Esophagus squamous epithelium (tissue), 5 donors: ENCODE measurements at regions not wholly inside any gene's neighbourhood (a gene's known extent, or its start where the extent isn't known, plus 50 kb on each side); places are given as distances from the start of the nearest gene placed in this dataset.
"Not testable (repeated sequence)": the region's sequence is repeated elsewhere in the genome, so short reads cannot be mapped to it uniquely, and the experiment has no call there.

Experiments
- DNase-seq: peaks from one replicate; lab custom pipeline; 2025; lab: John Stamatoyannopoulos, UW
- H3K27ac ChIP-seq, 4 donors: fragments of 200-600 bp; sonication (generic); one replicate each; pipeline ENCODE4 v1.5.1; 2016 to 2019; ENCODE audit warnings: mild to moderate bottlenecking in 1 of 4
- H3K27me3 ChIP-seq, 4 donors: fragments of 200-600 bp; sonication (generic); 1 replicate in 3 of 4; 2 replicates in 1 of 4; pipeline versions ENCODE4 v1.5.1 to v1.6.0; 2017 to 2021; ENCODE audit warnings: antibody characterized with exemption in 1 of 4
- H3K36me3 ChIP-seq, 3 donors: fragments of 200-600 bp; sonication (generic); one replicate each; pipeline ENCODE4 v1.5.1; 2016 to 2019
- H3K4me1 ChIP-seq, 3 donors: fragments of 200-600 bp; sonication (generic); one replicate each; pipeline ENCODE4 v1.5.1; 2017 to 2019
- H3K4me3 ChIP-seq, 4 donors: fragments of 200-600 bp; sonication (generic); 1 replicate in 3 of 4; 2 replicates in 1 of 4; pipeline ENCODE4 v1.5.1; 2016 to 2019; ENCODE audit warnings: mild to moderate bottlenecking in 2 of 4, moderate library complexity in 1 of 4
- H3K9me3 ChIP-seq, 3 donors: fragments of 200-600 bp; sonication (generic); one replicate each; pipeline ENCODE4 v1.5.1; 2016 to 2019
- POLR2A ChIP-seq, 4 donors: fragments of 450-650 bp; IDR thresholded peaks; one replicate each; pipeline ENCODE4 v1.6.1; 2017; ENCODE audit warnings: antibody characterized with exemption in 4 of 4, mild to moderate bottlenecking in 4 of 4, moderate library complexity in 3 of 4
- WGBS, 2 donors: methylation state at CpG; one replicate each; pipeline ENCODE4 v1.1.5; 2018; 5-methylcytosine and 5-hydroxymethylcytosine counted together
- intact Hi-C: fragments of 100-400 bp; cut with DNase I; formaldehyde crosslinking; loops from one replicate; pipeline ENCODE4 v1.15.0; 2022
- TF ChIP-seq, protein P1 (sequence below), 6 experiments: fragments of 450-650 bp in 4 of 6; fragments of 200-600 bp in 2 of 6; sonication (generic) in 2 of 6; IDR thresholded peaks; one replicate each; pipeline ENCODE4 v1.5.1; 2016 to 2019; ENCODE audit warnings: antibody characterized with exemption in 6 of 6, mild to moderate bottlenecking in 4 of 6, moderate library complexity in 4 of 6
- donor health status: DM: yes; HTN: yes; CAD: no.

GRCh38 chr5:13081116-13081515 is 863.4 kb downstream of the DNAH5 start:
- H3K9me3 ChIP-seq = peaks cover 0 to 3% (median 0%) of the 10 kb centered on the region in 3 donors
- DNase-seq = no peak
- H3K36me3 ChIP-seq = no peaks in the 10 kb centered on the region
- no peak for TF ChIP-seq POLR2A (IDR thresholded peaks at IDR 0.05)
- TF ChIP-seq, protein P1, sequence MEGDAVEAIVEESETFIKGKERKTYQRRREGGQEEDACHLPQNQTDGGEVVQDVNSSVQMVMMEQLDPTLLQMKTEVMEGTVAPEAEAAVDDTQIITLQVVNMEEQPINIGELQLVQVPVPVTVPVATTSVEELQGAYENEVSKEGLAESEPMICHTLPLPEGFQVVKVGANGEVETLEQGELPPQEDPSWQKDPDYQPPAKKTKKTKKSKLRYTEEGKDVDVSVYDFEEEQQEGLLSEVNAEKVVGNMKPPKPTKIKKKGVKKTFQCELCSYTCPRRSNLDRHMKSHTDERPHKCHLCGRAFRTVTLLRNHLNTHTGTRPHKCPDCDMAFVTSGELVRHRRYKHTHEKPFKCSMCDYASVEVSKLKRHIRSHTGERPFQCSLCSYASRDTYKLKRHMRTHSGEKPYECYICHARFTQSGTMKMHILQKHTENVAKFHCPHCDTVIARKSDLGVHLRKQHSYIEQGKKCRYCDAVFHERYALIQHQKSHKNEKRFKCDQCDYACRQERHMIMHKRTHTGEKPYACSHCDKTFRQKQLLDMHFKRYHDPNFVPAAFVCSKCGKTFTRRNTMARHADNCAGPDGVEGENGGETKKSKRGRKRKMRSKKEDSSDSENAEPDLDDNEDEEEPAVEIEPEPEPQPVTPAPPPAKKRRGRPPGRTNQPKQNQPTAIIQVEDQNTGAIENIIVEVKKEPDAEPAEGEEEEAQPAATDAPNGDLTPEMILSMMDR (IDR thresholded peaks at IDR 0.05) = no peak
- H3K4me3 ChIP-seq = no peak overlapping the region
- intact Hi-C loops = no loop called here
- WGBS, 2 donors = 50 to 57% methylated on average over 1 to 3 of the region's 4 CpGs
- H3K27ac ChIP-seq = no peak overlapping the region
- no peaks in the 10 kb centered on the region for H3K4me1 ChIP-seq
- no peaks in the 10 kb centered on the region for H3K27me3 ChIP-seq

DNA sequence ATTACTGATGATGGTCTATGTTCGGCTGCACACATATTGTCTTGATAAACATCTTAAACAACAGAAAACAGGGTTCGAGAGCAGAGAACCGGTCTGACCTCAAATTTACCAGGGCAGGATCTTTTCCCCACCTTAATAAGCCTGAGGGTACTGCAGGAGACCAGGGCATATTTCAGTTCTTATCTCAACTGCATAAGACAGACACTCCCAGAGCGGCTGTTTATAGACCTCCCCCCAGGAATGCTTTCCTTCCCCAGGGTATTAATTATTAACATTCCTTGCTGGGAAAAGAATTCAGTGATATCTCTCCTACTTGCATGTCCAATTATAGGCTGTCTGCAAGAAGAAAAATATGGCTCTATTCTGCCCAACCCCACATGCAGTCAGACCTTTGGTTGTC is 871.6 kb downstream of the DNAH5 start:
- 85 to 93% methylated on average over 4 of the region's 4 CpGs for WGBS, 2 donors
- DNase-seq, H3K4me1 ChIP-seq, H3K27me3 ChIP-seq, H3K27ac ChIP-seq, H3K4me3 ChIP-seq, intact Hi-C loops, H3K36me3 ChIP-seq: not testable (repeated sequence)
- H3K9me3 ChIP-seq = peaks cover 0 to 17% (median 0%) of the 10 kb centered on the region in 3 donors

GRCh38 chr5:13063088-13063487 is 881.4 kb downstream of the DNAH5 start:
- Histone ChIP-seq H3K4me3 (no peak overlapping the region), H3K9me3 (no peaks in the 10 kb centered on the region), H3K4me1 (no peaks in the 10 kb centered on the region), H3K36me3 (no peaks in the 10 kb centered on the region), H3K27ac (no peak overlapping the region), H3K27me3 (no peaks in the 10 kb centered on the region)
- TF ChIP-seq, protein P1 (IDR thresholded peaks at IDR 0.05) = no peak
- TF ChIP-seq POLR2A (IDR thresholded peaks at IDR 0.05) = no peak
- DNase-seq = no peak
- intact Hi-C loops = no loop called here
- WGBS, 2 donors = 35 to 63% methylated on average over 1 of the region's 1 CpG

DNA sequence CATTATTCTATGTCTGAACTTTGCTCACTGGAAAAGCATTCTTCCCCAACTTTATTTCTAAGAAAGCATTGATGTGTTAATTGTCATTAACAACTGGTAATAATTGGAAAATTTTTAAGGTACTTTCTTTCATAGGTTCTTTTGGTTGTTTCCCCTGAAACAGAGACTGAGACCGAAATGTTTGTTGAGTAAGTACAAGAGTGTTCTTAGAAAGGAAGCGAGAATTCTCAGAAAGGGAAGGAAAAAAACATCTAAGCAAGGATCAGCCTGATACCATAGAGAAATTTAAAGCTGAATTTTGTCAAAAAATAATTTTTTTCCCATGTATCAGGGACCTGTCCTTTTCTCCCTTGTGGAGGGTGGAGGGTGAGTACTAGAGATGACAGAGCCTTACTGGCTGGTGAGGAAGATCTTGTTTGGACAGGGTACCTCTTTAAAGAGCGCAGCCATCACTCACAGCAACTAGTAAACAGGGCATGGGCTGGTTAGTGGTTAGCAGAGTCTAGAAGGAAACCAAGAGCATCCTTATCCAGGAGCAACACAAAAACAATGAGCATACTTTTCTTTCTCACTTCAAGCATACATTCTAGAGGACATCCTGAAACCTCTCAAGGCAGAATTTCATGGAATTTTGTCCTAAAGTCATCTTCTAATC is 898.5 kb downstream of the DNAH5 start:
- Histone ChIP-seq H3K36me3 (no peaks in the 10 kb centered on the region), H3K27me3 (no peaks in the 10 kb centered on the region), H3K27ac (no peak overlapping the region), H3K4me1 (no peaks in the 10 kb centered on the region), H3K9me3 (no peaks in the 10 kb centered on the region), H3K4me3 (no peak overlapping the region)
- TF ChIP-seq POLR2A (IDR thresholded peaks at IDR 0.05) = no peak
- TF ChIP-seq, protein P1 (IDR thresholded peaks at IDR 0.05) = no peak
- 36 to 66% methylated on average over 3 of the region's 3 CpGs for WGBS, 2 donors
- no peak for DNase-seq
- intact Hi-C loops = no loop called here

- Histone ChIP-seq H3K27ac (no peak overlapping the region), H3K4me3 (no peak overlapping the region), H3K4me1 (no peaks in the 10 kb centered on the region), H3K9me3 (no peaks in the 10 kb centered on the region), H3K36me3 (no peaks in the 10 kb centered on the region), H3K27me3 (no peaks in the 10 kb centered on the region)
- DNase-seq = no peak
- TF ChIP-seq, protein P1 (IDR thresholded peaks at IDR 0.05) = no peak
- no peak for TF ChIP-seq POLR2A (IDR thresholded peaks at IDR 0.05)
- 18 to 21% methylated on average over 2 of the region's 2 CpGs for WGBS, 2 donors
- intact Hi-C loops = no loop called here
Observed at GRCh38 chr5:13034061-13034460, 910.4 kb downstream of the DNAH5 start.

DNA sequence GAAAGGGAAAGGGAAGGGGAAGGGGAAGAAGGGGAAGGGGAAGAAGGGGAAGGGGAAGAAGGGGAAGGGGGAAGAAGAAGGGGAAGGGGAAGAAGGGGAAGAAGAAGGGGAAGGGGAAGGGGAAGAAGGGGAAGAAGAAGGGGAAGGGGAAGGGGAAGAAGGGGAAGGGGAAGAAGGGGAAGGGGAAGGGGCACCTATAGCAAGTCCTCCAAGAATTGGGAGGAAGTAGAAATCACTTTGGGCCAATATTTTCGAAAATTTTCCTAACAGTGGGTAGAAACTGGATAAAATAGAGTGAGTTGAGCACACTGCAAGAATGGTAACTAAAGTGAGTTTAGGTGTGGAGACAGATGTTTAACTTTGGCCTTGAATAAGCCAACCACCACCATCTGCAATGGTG is 915.3 kb downstream of the DNAH5 start:
- Histone ChIP-seq H3K27ac (no peak overlapping the region), H3K9me3 (no peaks in the 10 kb centered on the region), H3K27me3 (no peaks in the 10 kb centered on the region), H3K4me3 (no peak overlapping the region), H3K4me1 (no peaks in the 10 kb centered on the region), H3K36me3 (no peaks in the 10 kb centered on the region)
- TF ChIP-seq, protein P1 (IDR thresholded peaks at IDR 0.05) = no peak
- TF ChIP-seq POLR2A (IDR thresholded peaks at IDR 0.05) = no peak
- DNase-seq = no peak
- WGBS, 2 donors = 17 to 28% methylated on average over 1 of the region's 1 CpG
- intact Hi-C loops = no loop called here
